Mesenchymal stem cell (in vitro differentiated cells and primary cell): ENCODE measurements at regions not wholly inside any gene's neighbourhood (a gene's known extent, or its start where the extent isn't known, plus 50 kb on each side); places are given as distances from the start of the nearest gene placed in this dataset.
A peak's percentile ranks its signal among the peaks of the same experiment; 100 is the strongest.

Experiments used
- DNase-seq: peaks from one replicate; pipeline ENCODE4 v3.0.0-alpha.2; 2013
- H2AFZ ChIP-seq: one replicate; pipeline ENCODE4 v1.6.1; 2013; ENCODE audit warnings: low read depth, mild to moderate bottlenecking, control low read depth, inconsistent platforms, low read length, moderate library complexity
- H2AK5ac ChIP-seq: 2 replicates; pipeline ENCODE4 v1.6.1; 2013; ENCODE audit warnings: low read length, moderate library complexity, mild to moderate bottlenecking, inconsistent platforms; ENCODE audit not compliant: severe bottlenecking
- H2BK120ac ChIP-seq: one replicate; pipeline ENCODE4 v1.6.1; 2013; ENCODE audit warnings: low read depth, mild to moderate bottlenecking, inconsistent platforms, low read length, moderate library complexity
- H2BK12ac ChIP-seq, 2 experiments: one replicate each; pipeline ENCODE4 v1.6.1; 2013; ENCODE audit warnings: inconsistent platforms in 2 of 2, low read length in 2 of 2, mild to moderate bottlenecking in 2 of 2, moderate library complexity in 2 of 2, control low read depth in 1 of 2
- H2BK15ac ChIP-seq: one replicate; pipeline ENCODE4 v1.6.1; 2013; ENCODE audit warnings: mild to moderate bottlenecking, low read depth, inconsistent platforms; ENCODE audit not compliant: poor library complexity, severe bottlenecking
- H2BK5ac ChIP-seq: 2 replicates; pipeline ENCODE4 v1.6.1; 2013; ENCODE audit warnings: low read depth, mild to moderate bottlenecking, low read length, control low read depth, inconsistent platforms; ENCODE audit not compliant: poor library complexity, severe bottlenecking
- H3K14ac ChIP-seq, 2 experiments: one replicate each; pipeline ENCODE4 v1.6.1; 2013; ENCODE audit warnings: inconsistent platforms in 2 of 2, low read length in 2 of 2, control low read depth in 1 of 2, mild to moderate bottlenecking in 1 of 2, moderate library complexity in 1 of 2
- H3K18ac ChIP-seq, 2 experiments: one replicate each; pipeline ENCODE4 v1.6.1; 2013; ENCODE audit warnings: inconsistent platforms in 2 of 2, low read length in 2 of 2, control low read depth in 1 of 2, low read depth in 1 of 2, mild to moderate bottlenecking in 1 of 2
- H3K23ac ChIP-seq, 2 experiments: one replicate each; pipeline ENCODE4 v1.6.1; 2013; ENCODE audit warnings: inconsistent platforms in 2 of 2, low read length in 2 of 2, mild to moderate bottlenecking in 2 of 2, moderate library complexity in 2 of 2, control low read depth in 1 of 2
- H3K27ac ChIP-seq: 2 replicates; pipeline ENCODE4 v1.5.1; 2013; ENCODE audit warnings: mild to moderate bottlenecking, moderate library complexity, low read length, control low read depth, inconsistent platforms; ENCODE audit not compliant: poor library complexity, severe bottlenecking
- H3K27me3 ChIP-seq, 2 experiments: 2 replicates each; pipeline versions ENCODE4 v1.6.1 to v1.7.0; 2013; ENCODE audit warnings: low read length in 2 of 2, mild to moderate bottlenecking in 2 of 2, moderate library complexity in 2 of 2, control low read depth in 1 of 2, inconsistent platforms in 1 of 2; ENCODE audit not compliant: control insufficient read depth in 1 of 2, insufficient read depth in 1 of 2
- H3K36me3 ChIP-seq, 2 experiments: 2 replicates each; pipeline versions ENCODE4 v1.6.1 to v1.7.0; 2013; ENCODE audit warnings: low read length in 2 of 2, control low read depth in 1 of 2, inconsistent platforms in 1 of 2, low read depth in 1 of 2, mild to moderate bottlenecking in 1 of 2; ENCODE audit not compliant: insufficient read depth in 2 of 2, control insufficient read depth in 1 of 2
- H3K4ac ChIP-seq, 2 experiments: one replicate each; pipeline ENCODE4 v1.6.1; 2013; ENCODE audit warnings: inconsistent platforms in 2 of 2, low read length in 2 of 2, mild to moderate bottlenecking in 2 of 2, moderate library complexity in 2 of 2, control low read depth in 1 of 2, low read depth in 1 of 2
- H3K4me1 ChIP-seq: 2 replicates; pipeline ENCODE4 v1.6.1; 2013; ENCODE audit warnings: low read depth, low read length, control low read depth; ENCODE audit not compliant: control insufficient read depth, insufficient read depth
- H3K4me2 ChIP-seq: 2 replicates; pipeline ENCODE4 v1.6.1; 2013; ENCODE audit warnings: low read length, mild to moderate bottlenecking, inconsistent platforms; ENCODE audit not compliant: poor library complexity, severe bottlenecking
- H3K4me3 ChIP-seq, 2 experiments: 2 replicates each; pipeline versions ENCODE4 v1.5.1 to v1.7.0; 2013; ENCODE audit warnings: low read length in 2 of 2, mild to moderate bottlenecking in 2 of 2, control low read depth in 1 of 2, low read depth in 1 of 2; ENCODE audit not compliant: insufficient read depth in 1 of 2
- H3K79me1 ChIP-seq: replicated peaks from 2 replicates; pipeline ENCODE4 v1.6.1; 2013; ENCODE audit warnings: mild to moderate bottlenecking, control low read depth, low read length, inconsistent platforms; ENCODE audit not compliant: poor library complexity, severe bottlenecking
- H3K9ac ChIP-seq: 2 replicates; pipeline ENCODE4 v1.7.0; 2013; ENCODE audit warnings: mild to moderate bottlenecking, low read length, moderate library complexity
- H3K9me3 ChIP-seq: 2 replicates; pipeline ENCODE4 v1.7.0; 2013; ENCODE audit warnings: mild to moderate bottlenecking, low read length; ENCODE audit not compliant: control insufficient read depth
- H4K8ac ChIP-seq: one replicate; pipeline ENCODE4 v1.6.1; 2013; ENCODE audit warnings: inconsistent platforms, mild to moderate bottlenecking, low read length, moderate library complexity
- H4K91ac ChIP-seq: one replicate; pipeline ENCODE4 v1.6.1; 2013; ENCODE audit warnings: mild to moderate bottlenecking, low read length, inconsistent platforms
- WGBS: methylation state at CpG from one replicate; pipeline ENCODE4 v1.1.7; 2013; ENCODE audit warnings: mixed read lengths; 5-methylcytosine and 5-hydroxymethylcytosine counted together

DNA sequence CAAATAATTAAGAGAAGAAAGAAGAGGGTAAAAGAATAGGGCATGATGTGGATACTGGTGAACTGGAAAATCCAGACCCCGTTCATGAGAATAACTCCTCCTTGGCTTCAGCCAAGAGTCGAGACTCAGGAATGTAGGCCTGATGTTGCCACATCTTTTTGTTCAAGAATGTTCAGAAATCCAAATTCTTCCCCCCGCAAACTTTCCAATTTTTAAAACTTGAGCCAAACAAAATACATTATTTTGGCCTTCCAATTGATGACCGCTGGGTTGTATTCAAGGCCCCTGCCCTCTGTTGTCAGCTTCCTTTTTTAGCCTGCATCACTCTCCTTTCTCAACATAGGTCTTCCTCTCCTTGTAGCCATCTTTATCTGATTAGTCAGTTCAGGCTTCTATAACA is 106.1 kb downstream of the TNFAIP3 start:
- Histone ChIP-seq H3K27ac (no peak overlapping the region), H2BK15ac (no peak overlapping the region), H2BK120ac (no peak overlapping the region), H3K79me1 (no peaks in the 10 kb centered on the region), H3K4me3 (no peak overlapping the region), H3K27me3 (no peaks in the 10 kb centered on the region), H3K36me3 (no peaks in the 10 kb centered on the region), H2AK5ac (no peak overlapping the region), H4K91ac (no peak overlapping the region), H3K18ac (no peak overlapping the region), H2AFZ (no peak overlapping the region), H4K8ac (no peak overlapping the region), H3K4me1 (no peaks in the 10 kb centered on the region), H3K9ac (no peak overlapping the region), H3K23ac (no peak overlapping the region), H3K14ac (no peak overlapping the region), H3K4ac (no peak overlapping the region), H3K4me2 (no peak overlapping the region), H2BK5ac (no peak overlapping the region), H3K9me3 (no peaks in the 10 kb centered on the region), H2BK12ac (no peak overlapping the region)
- WGBS: 92% methylated on average over 4 of the region's 4 CpGs
- no peak for DNase-seq

DNA sequence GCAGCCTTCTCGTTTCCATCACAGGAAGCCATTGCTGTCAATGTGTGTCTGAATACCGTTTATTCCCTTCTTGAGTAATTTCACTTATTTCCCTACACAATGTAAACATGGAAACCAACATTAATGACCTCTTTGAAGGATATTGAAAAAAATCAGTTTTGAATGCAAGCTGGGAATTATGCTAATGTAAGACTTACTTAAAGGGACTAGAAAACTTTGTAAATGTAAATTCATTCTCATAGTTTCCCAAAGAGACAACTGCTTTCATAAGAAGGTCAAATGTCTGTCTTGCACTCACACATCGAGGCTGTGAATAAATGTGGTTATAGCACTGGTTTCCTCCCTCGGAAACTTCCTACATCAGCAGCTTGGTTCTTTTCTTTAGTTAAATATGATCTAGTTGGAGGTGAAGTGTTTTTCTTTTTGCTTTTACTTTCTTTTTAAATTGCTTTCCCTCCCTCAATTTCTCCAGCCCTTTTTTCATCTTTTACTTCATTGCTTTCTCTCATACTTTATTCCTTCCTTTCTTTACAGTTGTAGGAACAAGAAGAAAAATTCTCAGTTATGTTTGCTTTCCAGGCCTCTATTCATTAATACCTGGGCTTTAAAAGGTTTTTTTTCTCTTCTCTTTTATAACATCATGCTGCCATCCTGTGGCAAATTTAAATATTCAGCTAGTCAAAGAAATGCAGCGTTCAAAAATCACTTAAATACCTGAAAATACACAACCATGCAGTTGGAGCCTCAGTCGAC is 108.3 kb downstream of the TNFAIP3 start:
- no peak overlapping the region for H3K23ac ChIP-seq
- no peak overlapping the region for H3K4me3 ChIP-seq
- H2AK5ac ChIP-seq: no peak overlapping the region
- H2BK120ac ChIP-seq: no peak overlapping the region
- peak; percentile 19 for DNase-seq
- no peaks in the 10 kb centered on the region for H3K79me1 ChIP-seq
- peak overlapping the region; percentile 25 for H3K9ac ChIP-seq
- no peaks in the 10 kb centered on the region for H3K36me3 ChIP-seq
- H3K18ac ChIP-seq: no peak overlapping the region
- H2BK12ac ChIP-seq: no peak overlapping the region
- H3K4me2 ChIP-seq: no peak overlapping the region
- no peak overlapping the region for H2BK15ac ChIP-seq
- H2AFZ ChIP-seq: no peak overlapping the region
- H3K14ac ChIP-seq: no peak overlapping the region
- H4K91ac ChIP-seq: no peak overlapping the region
- no peak overlapping the region for H3K27ac ChIP-seq
- 69% methylated on average over 5 of the region's 6 CpGs for WGBS
- H3K27me3 ChIP-seq: no peaks in the 10 kb centered on the region
- no peak overlapping the region for H4K8ac ChIP-seq
- no peaks in the 10 kb centered on the region for H3K9me3 ChIP-seq
- no peaks in the 10 kb centered on the region for H3K4me1 ChIP-seq
- H3K4ac ChIP-seq: no peak overlapping the region
- no peak overlapping the region for H2BK5ac ChIP-seq

DNA sequence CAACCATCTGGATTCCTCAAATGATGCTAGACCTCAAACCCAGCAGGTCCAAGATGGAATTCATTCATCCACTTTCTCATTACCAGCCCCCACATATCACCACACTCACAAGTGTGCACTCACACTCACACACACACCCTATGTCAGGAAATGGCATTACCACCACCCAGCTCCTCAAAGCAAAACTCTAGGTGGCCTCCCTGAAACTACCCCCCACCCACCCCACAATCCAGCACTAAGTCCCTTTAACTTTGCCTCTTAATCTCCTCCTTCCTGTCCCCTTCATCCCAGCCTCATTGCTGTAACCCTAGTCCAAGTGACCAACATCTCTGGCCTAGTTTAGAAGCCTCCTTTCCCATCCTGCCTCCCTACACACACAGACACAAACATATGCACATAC is 109.4 kb downstream of the TNFAIP3 start:
- Histone ChIP-seq H3K4me3 (no peak overlapping the region), H4K91ac (no peak overlapping the region), H2BK12ac (no peak overlapping the region), H2AK5ac (no peak overlapping the region), H2BK120ac (no peak overlapping the region), H3K9ac (no peak overlapping the region), H3K36me3 (no peaks in the 10 kb centered on the region), H3K23ac (no peak overlapping the region), H3K27ac (no peak overlapping the region), H3K27me3 (no peaks in the 10 kb centered on the region), H3K9me3 (no peaks in the 10 kb centered on the region), H3K14ac (no peak overlapping the region), H3K18ac (no peak overlapping the region), H2AFZ (no peak overlapping the region), H3K4ac (no peak overlapping the region), H2BK15ac (no peak overlapping the region), H4K8ac (no peak overlapping the region), H3K79me1 (no peaks in the 10 kb centered on the region), H3K4me2 (no peak overlapping the region), H2BK5ac (no peak overlapping the region), H3K4me1 (no peaks in the 10 kb centered on the region)
- no peak for DNase-seq

DNA sequence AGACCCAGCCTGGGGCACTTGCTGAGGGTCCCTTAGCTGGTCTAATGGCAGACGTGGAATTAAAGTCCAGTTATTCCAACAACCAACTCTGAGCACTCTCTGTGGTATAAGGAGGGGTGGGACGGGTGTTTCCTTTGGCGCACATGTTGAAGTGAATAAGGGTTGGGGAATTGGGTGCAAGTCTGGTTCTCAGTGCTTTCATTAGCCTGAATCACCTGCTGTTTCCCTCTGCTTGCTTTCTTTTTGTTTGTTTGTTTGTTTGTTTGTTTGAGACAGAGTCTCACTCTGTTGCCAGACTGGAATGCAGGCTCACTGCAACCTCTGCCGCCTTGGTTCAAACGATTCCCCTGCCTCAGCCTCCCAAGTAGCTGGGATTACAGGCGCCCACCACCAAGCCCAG is 110.1 kb downstream of the TNFAIP3 start:
- H3K4me2 ChIP-seq: no peak overlapping the region
- H2BK12ac ChIP-seq: no peak overlapping the region
- no peak overlapping the region for H3K4ac ChIP-seq
- H3K27ac ChIP-seq: no peak overlapping the region
- H2BK15ac ChIP-seq: no peak overlapping the region
- no peak overlapping the region for H2BK5ac ChIP-seq
- no peak overlapping the region for H3K4me3 ChIP-seq
- H2AK5ac ChIP-seq: no peak overlapping the region
- H2BK120ac ChIP-seq: no peak overlapping the region
- no peak overlapping the region for H2AFZ ChIP-seq
- DNase-seq: no peak
- H4K8ac ChIP-seq: no peak overlapping the region
- no peaks in the 10 kb centered on the region for H3K9me3 ChIP-seq
- WGBS: 88% methylated on average over 6 of the region's 6 CpGs
- H3K14ac ChIP-seq: no peak overlapping the region
- no peaks in the 10 kb centered on the region for H3K36me3 ChIP-seq
- H4K91ac ChIP-seq: no peak overlapping the region
- no peak overlapping the region for H3K9ac ChIP-seq
- H3K4me1 ChIP-seq: no peaks in the 10 kb centered on the region
- no peak overlapping the region for H3K23ac ChIP-seq
- no peaks in the 10 kb centered on the region for H3K27me3 ChIP-seq
- no peak overlapping the region for H3K18ac ChIP-seq
- H3K79me1 ChIP-seq: no peaks in the 10 kb centered on the region
